ENCODE measurements at regions not wholly inside any gene's neighbourhood (a gene's known extent, or its start where the extent isn't known, plus 50 kb on each side); places are given as distances from the start of the nearest gene placed in this dataset.

- no peak for TF ChIP-seq CTCF (conservative IDR thresholded peaks at IDR 0.05; ENCODE audit: low read length)
- no peak for TF ChIP-seq EZH2phosphoT487 (IDR thresholded peaks at IDR 0.05; ENCODE audit: borderline replicate concordance, low read depth, low read length)
These were observed 79.0 kb upstream of the USP25 start for GRCh38 chr21:15650735-15651134.

Data from OCI-LY7 (cell line).